Right lobe of liver (tissue), 6 donors: ENCODE measurements at regions not wholly inside any gene's neighbourhood (a gene's known extent, or its start where the extent isn't known, plus 50 kb on each side); places are given as distances from the start of the nearest gene placed in this dataset.

Experiments
- ATAC-seq, 4 donors: fragments of 200-7000 bp; cut with Tn5 transposase; one replicate each; pipeline ENCODE4 v1.9.1; 2020; ENCODE audit warnings: mild to moderate bottlenecking in 4 of 4, moderate library complexity in 4 of 4
- DNase-seq, 3 donors: peaks; one replicate each; pipeline ENCODE4 v3.0.0-alpha.2; 2020
- H3K27ac ChIP-seq, 3 donors: fragments of 200-600 bp; one replicate each; pipeline ENCODE4 v1.8.0; 2022
- H3K27me3 ChIP-seq, 2 donors: fragments of 200-600 bp; one replicate each; pipeline ENCODE4 v1.8.0; 2022
- H3K36me3 ChIP-seq, 4 donors: fragments of 200-600 bp; sonication (generic) in 1 of 4; one replicate each; pipeline versions ENCODE4 v1.5.1 to v1.8.0; 2017 to 2022; ENCODE audit warnings: control low read depth in 1 of 4
- H3K4me1 ChIP-seq, 4 donors: fragments of 200-600 bp; sonication (generic) in 1 of 4; one replicate each; pipeline versions ENCODE4 v1.5.1 to v1.8.0; 2017 to 2022; ENCODE audit warnings: control low read depth in 1 of 4
- H3K4me3 ChIP-seq, 3 donors: fragments of 200-600 bp; one replicate each; pipeline ENCODE4 v1.8.0; 2022
- H3K9me3 ChIP-seq, 4 donors: fragments of 200-600 bp; sonication (generic) in 1 of 4; one replicate each; pipeline versions ENCODE4 v1.5.1 to v1.8.0; 2017 to 2022; ENCODE audit warnings: control low read depth in 1 of 4
- CTCF ChIP-seq, 4 donors: fragments of 200-600 bp in 3 of 4; fragments of 450-650 bp in 1 of 4; IDR thresholded peaks; one replicate each; pipeline versions ENCODE4 v1.5.1 to v1.8.0; 2016 to 2022; ENCODE audit warnings: antibody characterized with exemption in 4 of 4, mild to moderate bottlenecking in 2 of 4
- POLR2A ChIP-seq: fragments of 450-650 bp; IDR thresholded peaks from one replicate; pipeline ENCODE4 v1.6.1; 2017; ENCODE audit warnings: antibody characterized with exemption, mild to moderate bottlenecking
- WGBS: methylation state at CpG from one replicate; pipeline ENCODE4 v1.1.6; 2018; ENCODE audit warnings: low coverage, low lambda C conversion rate; ENCODE audit not compliant: insufficient coverage; ENCODE audit errors: missing lambda C conversion rate; 5-methylcytosine and 5-hydroxymethylcytosine counted together
- intact Hi-C, 2 donors: fragments of 100-400 bp; cut with DNase I; formaldehyde crosslinking; loops; one replicate each; pipeline versions ENCODE4 v1.11.2 to v1.14.1; 2022
- donor health status: DM: no; HTN: yes; CAD: no.
- donor health status: DM: no; HTN: no; CAD: no.
- donor health status: DM: no; HTN: no; CAD: no.
- donor health status: DM: no; HTN: yes; CAD: no.
- donor health status: DM: no; HTN: yes; CAD: no.

- H3K4me1 ChIP-seq, result no peaks in the 10 kb centered on the region
- no peak overlapping the region for H3K4me3 ChIP-seq
- TF ChIP-seq POLR2A (no peak), CTCF (IDR thresholded peaks at IDR 0.05) (no peak)
- H3K36me3 ChIP-seq, result no peaks in the 10 kb centered on the region
- no peak for ATAC-seq
- no peaks in the 10 kb centered on the region for H3K9me3 ChIP-seq
- no peak for DNase-seq
- intact Hi-C loops, result no loop called here
- no peaks in the 10 kb centered on the region for H3K27me3 ChIP-seq
- 59% methylated on average over 4 of the region's 4 CpGs for WGBS
- no peak overlapping the region for H3K27ac ChIP-seq
These were observed 154.7 kb downstream of the PTPN20 start for GRCh38 chr10:47065903-47066302.

GRCh38 chr10:47067949-47068940 is 157.0 kb downstream of the PTPN20 start:
- Histone ChIP-seq H3K27me3 (no peaks in the 10 kb centered on the region), H3K4me3 (no peak overlapping the region), H3K9me3 (no peaks in the 10 kb centered on the region), H3K27ac (no peak overlapping the region), H3K36me3 (no peaks in the 10 kb centered on the region), H3K4me1 (no peaks in the 10 kb centered on the region)
- DNase-seq (no peak), ATAC-seq (no peak)
- intact Hi-C loops, result no loop called here
- TF ChIP-seq POLR2A (no peak), CTCF (IDR thresholded peaks at IDR 0.05) (no peak)
- 72% methylated on average over 9 of the region's 9 CpGs for WGBS

GRCh38 chr10:47070541-47070940 is 159.3 kb downstream of the PTPN20 start:
- no peak for DNase-seq
- no peak for ATAC-seq
- no peaks in the 10 kb centered on the region for H3K36me3 ChIP-seq
- no peak for TF ChIP-seq POLR2A
- no peak for TF ChIP-seq CTCF (IDR thresholded peaks at IDR 0.05)
- H3K4me1 ChIP-seq, result no peaks in the 10 kb centered on the region
- no peaks in the 10 kb centered on the region for H3K27me3 ChIP-seq
- H3K9me3 ChIP-seq, result no peaks in the 10 kb centered on the region
- WGBS, result 57% methylated on average over 3 of the region's 3 CpGs
- H3K4me3 ChIP-seq, result no peak overlapping the region
- intact Hi-C loops, result no loop called here
- H3K27ac ChIP-seq, result no peak overlapping the region

- TF ChIP-seq CTCF (IDR thresholded peaks at IDR 0.05), result no peak
- TF ChIP-seq POLR2A, result no peak
- H3K4me1 ChIP-seq, result no peaks in the 10 kb centered on the region
- no peak overlapping the region for H3K27ac ChIP-seq
- no peaks in the 10 kb centered on the region for H3K9me3 ChIP-seq
- no peak overlapping the region for H3K4me3 ChIP-seq
- ATAC-seq, result no peak
- intact Hi-C loops, result no loop called here
- H3K27me3 ChIP-seq, result no peaks in the 10 kb centered on the region
- no peaks in the 10 kb centered on the region for H3K36me3 ChIP-seq
- no peak for DNase-seq
These were observed 160.7 kb downstream of the PTPN20 start for GRCh38 chr10:47071891-47072290.
